Esophagus squamous epithelium (tissue), 5 donors: ENCODE measurements at regions not wholly inside any gene's neighbourhood (a gene's known extent, or its start where the extent isn't known, plus 50 kb on each side); places are given as distances from the start of the nearest gene placed in this dataset.

ENCODE experiments used
- DNase-seq: peaks from one replicate; lab custom pipeline; 2025; lab: John Stamatoyannopoulos, UW
- H3K27ac ChIP-seq, 4 donors: fragments of 200-600 bp; sonication (generic); one replicate each; pipeline ENCODE4 v1.5.1; 2016 to 2019; ENCODE audit warnings: mild to moderate bottlenecking in 1 of 4
- H3K27me3 ChIP-seq, 4 donors: fragments of 200-600 bp; sonication (generic); 1 replicate in 3 of 4; 2 replicates in 1 of 4; pipeline versions ENCODE4 v1.5.1 to v1.6.0; 2017 to 2021; ENCODE audit warnings: antibody characterized with exemption in 1 of 4
- H3K36me3 ChIP-seq, 3 donors: fragments of 200-600 bp; sonication (generic); one replicate each; pipeline ENCODE4 v1.5.1; 2016 to 2019
- H3K4me1 ChIP-seq, 3 donors: fragments of 200-600 bp; sonication (generic); one replicate each; pipeline ENCODE4 v1.5.1; 2017 to 2019
- H3K4me3 ChIP-seq, 4 donors: fragments of 200-600 bp; sonication (generic); 1 replicate in 3 of 4; 2 replicates in 1 of 4; pipeline ENCODE4 v1.5.1; 2016 to 2019; ENCODE audit warnings: mild to moderate bottlenecking in 2 of 4, moderate library complexity in 1 of 4
- H3K9me3 ChIP-seq, 3 donors: fragments of 200-600 bp; sonication (generic); one replicate each; pipeline ENCODE4 v1.5.1; 2016 to 2019
- CTCF ChIP-seq, 6 experiments: fragments of 450-650 bp in 4 of 6; fragments of 200-600 bp in 2 of 6; sonication (generic) in 2 of 6; IDR thresholded peaks; one replicate each; pipeline ENCODE4 v1.5.1; 2016 to 2019; ENCODE audit warnings: antibody characterized with exemption in 6 of 6, mild to moderate bottlenecking in 4 of 6, moderate library complexity in 4 of 6
- POLR2A ChIP-seq, 4 donors: fragments of 450-650 bp; IDR thresholded peaks; one replicate each; pipeline ENCODE4 v1.6.1; 2017; ENCODE audit warnings: antibody characterized with exemption in 4 of 4, mild to moderate bottlenecking in 4 of 4, moderate library complexity in 3 of 4
- WGBS, 2 donors: methylation state at CpG; one replicate each; pipeline ENCODE4 v1.1.5; 2018; 5-methylcytosine and 5-hydroxymethylcytosine counted together
- intact Hi-C: fragments of 100-400 bp; cut with DNase I; formaldehyde crosslinking; loops from one replicate; pipeline ENCODE4 v1.15.0; 2022
- donor health status: DM: yes; HTN: yes; CAD: no.

DNA sequence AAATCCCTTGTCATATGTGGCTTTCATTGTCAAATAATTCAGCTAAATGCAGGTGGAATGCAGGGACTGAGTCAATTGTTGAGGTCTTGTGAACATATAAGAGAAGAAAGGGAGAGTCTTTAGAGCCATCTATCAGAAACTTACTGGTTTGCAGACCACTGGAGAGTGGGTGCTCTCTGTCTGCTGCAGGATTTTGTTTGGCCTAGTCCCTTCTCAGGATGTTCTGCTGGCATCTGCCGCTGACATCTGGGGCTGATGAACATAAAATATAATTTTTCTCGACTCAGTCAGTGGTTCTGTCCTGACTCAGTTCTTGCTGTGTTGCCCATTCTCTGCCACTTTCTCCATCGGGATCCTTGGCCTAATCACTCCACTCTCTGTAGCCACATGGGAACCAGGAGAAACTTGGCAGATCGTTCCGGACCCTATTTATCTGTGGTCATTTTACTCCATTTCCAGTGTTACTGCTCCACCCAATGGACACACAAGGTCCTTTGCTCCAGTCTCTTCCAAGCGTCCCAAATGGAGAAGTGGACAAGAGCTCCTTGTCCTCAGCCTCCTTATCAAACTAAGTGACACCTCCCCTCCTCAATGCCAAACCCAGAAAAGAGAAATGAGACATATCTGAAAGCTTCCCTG, 436.2 kb downstream of the FAT4 start:
- H3K27ac ChIP-seq = no peak overlapping the region
- intact Hi-C loops = no loop called here
- H3K4me3 ChIP-seq = no peak overlapping the region
- 70 to 80% methylated on average over 6 of the region's 6 CpGs for WGBS, 2 donors
- H3K27me3 ChIP-seq = no peaks in the 10 kb centered on the region
- no peak for DNase-seq
- no peaks in the 10 kb centered on the region for H3K4me1 ChIP-seq
- H3K9me3 ChIP-seq = no peaks in the 10 kb centered on the region
- no peaks in the 10 kb centered on the region for H3K36me3 ChIP-seq
- TF ChIP-seq POLR2A (IDR thresholded peaks at IDR 0.05) (no peak), CTCF (IDR thresholded peaks at IDR 0.05) (no peak)

- WGBS, 2 donors = 40 to 61% methylated on average over 1 of the region's 1 CpG
- no peak overlapping the region for H3K4me3 ChIP-seq
- intact Hi-C loops = no loop called here
- no peaks in the 10 kb centered on the region for H3K4me1 ChIP-seq
- no peak for TF ChIP-seq CTCF (IDR thresholded peaks at IDR 0.05)
- TF ChIP-seq POLR2A (IDR thresholded peaks at IDR 0.05) = no peak
- H3K27me3 ChIP-seq = no peaks in the 10 kb centered on the region
- H3K36me3 ChIP-seq = no peaks in the 10 kb centered on the region
- no peak for DNase-seq
- no peak overlapping the region for H3K27ac ChIP-seq
- H3K9me3 ChIP-seq = no peaks in the 10 kb centered on the region
Observed at GRCh38 chr4:125758438-125758837, 443.7 kb downstream of the FAT4 start.

GRCh38 chr4:125760201-125760819, 445.6 kb downstream of the FAT4 start:
- DNase-seq = no peak
- Histone ChIP-seq H3K36me3 (no peaks in the 10 kb centered on the region), H3K27me3 (no peaks in the 10 kb centered on the region), H3K9me3 (no peaks in the 10 kb centered on the region), H3K27ac (no peak overlapping the region), H3K4me3 (no peak overlapping the region), H3K4me1 (no peaks in the 10 kb centered on the region)
- no peak for TF ChIP-seq POLR2A (IDR thresholded peaks at IDR 0.05)
- no peak for TF ChIP-seq CTCF (IDR thresholded peaks at IDR 0.05)
- intact Hi-C loops = no loop called here
- 76 to 90% methylated on average over 2 of the region's 2 CpGs for WGBS, 2 donors

- WGBS, 2 donors = 63 to 75% methylated on average over 3 of the region's 3 CpGs
- Histone ChIP-seq H3K4me3 (no peak overlapping the region), H3K9me3 (no peaks in the 10 kb centered on the region), H3K27ac (no peak overlapping the region), H3K4me1 (no peaks in the 10 kb centered on the region), H3K27me3 (no peaks in the 10 kb centered on the region), H3K36me3 (no peaks in the 10 kb centered on the region)
- intact Hi-C loops = no loop called here
- DNase-seq = no peak
- TF ChIP-seq CTCF (IDR thresholded peaks at IDR 0.05) (no peak), POLR2A (IDR thresholded peaks at IDR 0.05) (no peak)
Observed at GRCh38 chr4:125760956-125761355, 446.2 kb downstream of the FAT4 start.

DNA sequence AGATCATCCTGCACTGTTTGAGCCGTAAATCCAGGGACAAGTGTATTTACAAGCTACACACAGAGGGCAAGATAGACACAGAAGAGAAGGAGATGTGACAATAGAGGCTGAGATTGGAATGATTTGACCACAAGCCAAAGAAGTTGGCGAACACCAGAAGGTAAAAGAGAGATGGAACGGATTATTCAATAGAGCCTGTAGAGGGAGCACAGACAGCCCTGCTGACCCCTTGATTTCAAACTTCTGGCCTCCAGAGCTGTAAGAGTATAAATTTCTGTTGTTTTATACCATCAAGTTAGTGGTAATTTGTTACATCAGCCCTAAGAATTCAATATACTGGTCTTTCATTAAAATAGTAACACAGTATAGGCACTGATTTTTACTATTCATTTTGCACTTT, 447.8 kb downstream of the FAT4 start:
- TF ChIP-seq CTCF (IDR thresholded peaks at IDR 0.05) = no peak
- TF ChIP-seq POLR2A (IDR thresholded peaks at IDR 0.05) = no peak
- Histone ChIP-seq H3K4me1 (no peaks in the 10 kb centered on the region), H3K9me3 (no peaks in the 10 kb centered on the region), H3K27ac (no peak overlapping the region), H3K4me3 (no peak overlapping the region), H3K27me3 (no peaks in the 10 kb centered on the region), H3K36me3 (no peaks in the 10 kb centered on the region)
- intact Hi-C loops = no loop called here
- DNase-seq = no peak
- WGBS, 2 donors = 64 to 70% methylated on average over 3 of the region's 3 CpGs
